ENCODE measurements at regions not wholly inside any gene's neighbourhood (a gene's known extent, or its start where the extent isn't known, plus 50 kb on each side); places are given as distances from the start of the nearest gene placed in this dataset.

- TF ChIP-seq EZH2 (IDR thresholded peaks at IDR 0.05): no peak
- TF ChIP-seq POLR2AphosphoS5 (IDR thresholded peaks at IDR 0.05; ENCODE audit: borderline replicate concordance, low read depth, low read length): no peak
Measured at GRCh38 chr6:40948570-40948969, 90.5 kb downstream of the UNC5CL start.

Measured in SK-N-MC (cell line).